ENCODE measurements at regions not wholly inside any gene's neighbourhood (a gene's known extent, or its start where the extent isn't known, plus 50 kb on each side); places are given as distances from the start of the nearest gene placed in this dataset.
"Not testable (repeated sequence)": the region's sequence is repeated elsewhere in the genome, so short reads cannot be mapped to it uniquely, and the experiment has no call there.

DNA sequence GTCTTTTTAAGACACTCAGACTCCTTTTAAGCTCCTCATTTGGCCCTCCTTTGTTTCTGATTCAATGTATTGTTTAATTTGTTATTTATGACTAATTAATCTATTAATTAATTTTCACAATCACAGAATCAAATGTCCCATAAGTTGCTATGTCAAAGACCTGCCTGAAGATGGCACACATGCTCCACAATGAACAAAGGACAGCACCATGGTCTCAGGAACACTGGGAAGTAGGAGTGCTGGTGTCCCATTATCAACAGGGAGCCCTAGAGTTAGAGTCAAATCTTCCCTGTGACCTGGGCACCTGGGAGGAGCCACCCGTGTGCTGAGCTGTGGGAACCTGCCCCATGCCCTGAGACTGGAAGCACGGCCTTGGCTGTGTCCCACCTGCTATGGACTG is 1164.3 kb downstream of the RPIA start:
- TF ChIP-seq, protein P1, sequence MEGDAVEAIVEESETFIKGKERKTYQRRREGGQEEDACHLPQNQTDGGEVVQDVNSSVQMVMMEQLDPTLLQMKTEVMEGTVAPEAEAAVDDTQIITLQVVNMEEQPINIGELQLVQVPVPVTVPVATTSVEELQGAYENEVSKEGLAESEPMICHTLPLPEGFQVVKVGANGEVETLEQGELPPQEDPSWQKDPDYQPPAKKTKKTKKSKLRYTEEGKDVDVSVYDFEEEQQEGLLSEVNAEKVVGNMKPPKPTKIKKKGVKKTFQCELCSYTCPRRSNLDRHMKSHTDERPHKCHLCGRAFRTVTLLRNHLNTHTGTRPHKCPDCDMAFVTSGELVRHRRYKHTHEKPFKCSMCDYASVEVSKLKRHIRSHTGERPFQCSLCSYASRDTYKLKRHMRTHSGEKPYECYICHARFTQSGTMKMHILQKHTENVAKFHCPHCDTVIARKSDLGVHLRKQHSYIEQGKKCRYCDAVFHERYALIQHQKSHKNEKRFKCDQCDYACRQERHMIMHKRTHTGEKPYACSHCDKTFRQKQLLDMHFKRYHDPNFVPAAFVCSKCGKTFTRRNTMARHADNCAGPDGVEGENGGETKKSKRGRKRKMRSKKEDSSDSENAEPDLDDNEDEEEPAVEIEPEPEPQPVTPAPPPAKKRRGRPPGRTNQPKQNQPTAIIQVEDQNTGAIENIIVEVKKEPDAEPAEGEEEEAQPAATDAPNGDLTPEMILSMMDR (IDR thresholded peaks at IDR 0.05; ENCODE audit: insufficient read depth, low read depth, low read length), result not testable (repeated sequence)
- TF ChIP-seq EZH2 (IDR thresholded peaks at IDR 0.05; ENCODE audit: insufficient read depth, low read length), result not testable (repeated sequence)
